ENCODE measurements at regions not wholly inside any gene's neighbourhood (a gene's known extent, or its start where the extent isn't known, plus 50 kb on each side); places are given as distances from the start of the nearest gene placed in this dataset.

DNA sequence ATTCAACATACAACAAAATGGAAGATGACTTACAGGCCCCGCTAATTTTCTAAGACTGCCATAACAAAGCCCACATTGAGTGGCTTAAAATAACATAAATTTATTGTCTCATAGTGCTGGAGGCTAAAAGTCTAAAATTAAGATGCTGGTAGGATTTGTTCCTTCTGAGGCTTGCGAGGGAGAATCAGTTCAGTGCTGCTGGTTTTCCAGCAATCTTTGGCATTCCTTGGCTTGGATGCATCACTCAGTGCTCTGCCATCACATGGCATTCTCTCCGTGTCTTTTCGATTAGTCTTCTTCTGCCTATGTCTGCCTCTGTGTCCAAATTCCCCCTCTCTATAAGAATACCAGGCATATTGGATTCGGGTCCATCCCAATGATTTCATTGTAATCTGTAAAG, 959.3 kb upstream of the TMEFF2 start:
- TF ChIP-seq, protein P1, sequence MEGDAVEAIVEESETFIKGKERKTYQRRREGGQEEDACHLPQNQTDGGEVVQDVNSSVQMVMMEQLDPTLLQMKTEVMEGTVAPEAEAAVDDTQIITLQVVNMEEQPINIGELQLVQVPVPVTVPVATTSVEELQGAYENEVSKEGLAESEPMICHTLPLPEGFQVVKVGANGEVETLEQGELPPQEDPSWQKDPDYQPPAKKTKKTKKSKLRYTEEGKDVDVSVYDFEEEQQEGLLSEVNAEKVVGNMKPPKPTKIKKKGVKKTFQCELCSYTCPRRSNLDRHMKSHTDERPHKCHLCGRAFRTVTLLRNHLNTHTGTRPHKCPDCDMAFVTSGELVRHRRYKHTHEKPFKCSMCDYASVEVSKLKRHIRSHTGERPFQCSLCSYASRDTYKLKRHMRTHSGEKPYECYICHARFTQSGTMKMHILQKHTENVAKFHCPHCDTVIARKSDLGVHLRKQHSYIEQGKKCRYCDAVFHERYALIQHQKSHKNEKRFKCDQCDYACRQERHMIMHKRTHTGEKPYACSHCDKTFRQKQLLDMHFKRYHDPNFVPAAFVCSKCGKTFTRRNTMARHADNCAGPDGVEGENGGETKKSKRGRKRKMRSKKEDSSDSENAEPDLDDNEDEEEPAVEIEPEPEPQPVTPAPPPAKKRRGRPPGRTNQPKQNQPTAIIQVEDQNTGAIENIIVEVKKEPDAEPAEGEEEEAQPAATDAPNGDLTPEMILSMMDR (IDR thresholded peaks at IDR 0.05 in 2 of 3, conservative IDR thresholded peaks at IDR 0.05 in 1 of 3; ENCODE audit: control insufficient read depth in 2 of 3, extremely low read depth in 1 of 3, insufficient read depth in 1 of 3, low read depth in 3 of 3, low read length in 3 of 3) = no peak
- TF ChIP-seq, protein P2, sequence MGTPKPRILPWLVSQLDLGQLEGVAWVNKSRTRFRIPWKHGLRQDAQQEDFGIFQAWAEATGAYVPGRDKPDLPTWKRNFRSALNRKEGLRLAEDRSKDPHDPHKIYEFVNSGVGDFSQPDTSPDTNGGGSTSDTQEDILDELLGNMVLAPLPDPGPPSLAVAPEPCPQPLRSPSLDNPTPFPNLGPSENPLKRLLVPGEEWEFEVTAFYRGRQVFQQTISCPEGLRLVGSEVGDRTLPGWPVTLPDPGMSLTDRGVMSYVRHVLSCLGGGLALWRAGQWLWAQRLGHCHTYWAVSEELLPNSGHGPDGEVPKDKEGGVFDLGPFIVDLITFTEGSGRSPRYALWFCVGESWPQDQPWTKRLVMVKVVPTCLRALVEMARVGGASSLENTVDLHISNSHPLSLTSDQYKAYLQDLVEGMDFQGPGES (IDR thresholded peaks at IDR 0.05) = no peak
- no peak for TF ChIP-seq PML (IDR thresholded peaks at IDR 0.05; ENCODE audit: low read length)

All from GM12878 (cell line).